AG10803 (cell line): ENCODE measurements at regions not wholly inside any gene's neighbourhood (a gene's known extent, or its start where the extent isn't known, plus 50 kb on each side); places are given as distances from the start of the nearest gene placed in this dataset.
"Not testable (repeated sequence)": the region's sequence is repeated elsewhere in the genome, so short reads cannot be mapped to it uniquely, and the experiment has no call there.

ENCODE experiments used
- DNase-seq: peaks from one replicate; pipeline ENCODE4 v3.0.0; 2010; ENCODE audit warnings: low read depth
- H3K4me3 ChIP-seq: 2 replicates; pipeline ENCODE4 v1.5.1; 2011; ENCODE audit warnings: mild to moderate bottlenecking, low read length, control low read depth
- CTCF ChIP-seq: conservative IDR thresholded peaks from 2 replicates; pipeline ENCODE4 v1.5.1; 2011; ENCODE audit warnings: mild to moderate bottlenecking, low read length, control low read depth, inconsistent platforms

GRCh38 chr12:58745348-58746125 is 174.8 kb downstream of the LRIG3 start:
- TF ChIP-seq CTCF, result no peak
- no peak for DNase-seq
- H3K4me3 ChIP-seq, result no peak overlapping the region

GRCh38 chr12:58747533-58747932 is 172.8 kb downstream of the LRIG3 start:
- no peak for TF ChIP-seq CTCF
- no peak for DNase-seq
- H3K4me3 ChIP-seq, result no peak overlapping the region

GRCh38 chr12:58750484-58750883 is 169.8 kb downstream of the LRIG3 start:
- no peak for TF ChIP-seq CTCF
- peak; percentile 98 for DNase-seq
- H3K4me3 ChIP-seq, result no peak overlapping the region

- no peak for TF ChIP-seq CTCF
- peak; percentile 81 for DNase-seq
- H3K4me3 ChIP-seq, result no peak overlapping the region
These were observed 162.9 kb downstream of the LRIG3 start for GRCh38 chr12:58757422-58757821.

- not testable (repeated sequence) for H3K4me3 ChIP-seq, DNase-seq
These were observed 160.6 kb downstream of the LRIG3 start for GRCh38 chr12:58759745-58760144.

- TF ChIP-seq CTCF, result no peak
- H3K4me3 ChIP-seq, result no peak overlapping the region
- no peak for DNase-seq
These were observed 159.0 kb downstream of the LRIG3 start for GRCh38 chr12:58761308-58761707.

- DNase-seq, result peak; percentile 39
- no peak overlapping the region for H3K4me3 ChIP-seq
- no peak for TF ChIP-seq CTCF
These were observed 156.0 kb downstream of the LRIG3 start for GRCh38 chr12:58764100-58764953.
